SK-N-SH (cell line): ENCODE measurements at regions not wholly inside any gene's neighbourhood (a gene's known extent, or its start where the extent isn't known, plus 50 kb on each side); places are given as distances from the start of the nearest gene placed in this dataset.

Experiments
- CTCF ChIA-PET: fragments of 300-600, 350-600 bp; formaldehyde crosslinking; extraction: SDS; loops from one replicate; lab custom pipeline; 2021; lab: Yijun Ruan, JAX
- POLR2A ChIA-PET: fragments of 350-600 bp; sonication (Branson Sonifier 250); formaldehyde crosslinking; extraction: SDS; loops from one replicate; lab custom pipeline; 2020; ENCODE audit warnings: antibody characterized with exemption, inconsistent platforms; lab: Yijun Ruan, JAX
- DNase-seq: peaks from one replicate; pipeline ENCODE4 v3.0.0; 2012
- H2AFZ ChIP-seq: fragments of 200-600 bp; sonication (generic); 2 replicates; pipeline ENCODE4 v1.8.1; 2016; ENCODE audit warnings: antibody characterized with exemption, mild to moderate bottlenecking, low read depth
- H3F3A ChIP-seq: fragments of 200-600 bp; sonication (generic); replicated peaks from 2 replicates; pipeline ENCODE3; 2016; ENCODE audit warnings: antibody characterized with exemption, mild to moderate bottlenecking; ENCODE audit not compliant: insufficient read depth
- H3K27ac ChIP-seq, 2 experiments: fragments of 200-500 bp in 1 of 2; fragments of 200-600 bp in 1 of 2; sonication (Bioruptor generic) in 1 of 2; sonication (generic), shearing (Covaris generic) in 1 of 2; 2 replicates each; pipeline versions ENCODE4 v1.5.1 to v1.6.1; 2014 to 2016; ENCODE audit warnings: low read depth in 2 of 2, inconsistent platforms in 1 of 2, low read length in 1 of 2, mild to moderate bottlenecking in 1 of 2, mixed read lengths in 1 of 2
- H3K27me3 ChIP-seq: fragments of 200-600 bp; sonication (generic), shearing (Covaris generic); 2 replicates; pipeline ENCODE4 v1.6.1; 2016; ENCODE audit warnings: mixed run types; ENCODE audit not compliant: insufficient read depth
- H3K36me3 ChIP-seq, 2 experiments: fragments of 200-500 bp in 1 of 2; fragments of 200-600 bp in 1 of 2; sonication (Bioruptor generic) in 1 of 2; sonication (generic) in 1 of 2; replicated peaks in 1 of 2; 2 replicates each; pipeline versions ENCODE3 to v1.5.1; 2014 to 2016; ENCODE audit warnings: low read length in 1 of 2, mild to moderate bottlenecking in 1 of 2; ENCODE audit not compliant: insufficient read depth in 2 of 2, control insufficient read depth in 1 of 2
- H3K4me1 ChIP-seq, 2 experiments: fragments of 200-500 bp in 1 of 2; fragments of 200-600 bp in 1 of 2; sonication (Bioruptor generic) in 1 of 2; sonication (generic), shearing (Covaris generic) in 1 of 2; 2 replicates each; pipeline versions ENCODE4 v1.5.1 to v1.6.1; 2014 to 2016; ENCODE audit warnings: low read depth in 1 of 2, low read length in 1 of 2, mixed run types in 1 of 2; ENCODE audit not compliant: insufficient read depth in 2 of 2, control insufficient read depth in 1 of 2
- H3K4me2 ChIP-seq: fragments of 200-600 bp; sonication (generic), shearing (Covaris generic); 2 replicates; pipeline ENCODE4 v1.6.1; 2017; ENCODE audit warnings: mixed run types
- H3K4me3 ChIP-seq, 2 experiments: fragments of 200-500 bp in 1 of 2; fragments of 200-600 bp in 1 of 2; sonication (Bioruptor generic) in 1 of 2; sonication (generic), shearing (Covaris generic) in 1 of 2; 2 replicates each; pipeline versions ENCODE4 v1.5.1 to v1.8.1; 2014 to 2016; ENCODE audit warnings: low read depth in 2 of 2, inconsistent platforms in 1 of 2, low read length in 1 of 2, mild to moderate bottlenecking in 1 of 2, mixed read lengths in 1 of 2, moderate library complexity in 1 of 2
- H3K79me2 ChIP-seq: fragments of 200-600 bp; sonication (generic); 2 replicates; pipeline ENCODE4 v1.8.1; 2017; ENCODE audit warnings: mild to moderate bottlenecking; ENCODE audit not compliant: insufficient read depth
- H3K9ac ChIP-seq: fragments of 200-600 bp; sonication (generic); 2 replicates; pipeline ENCODE4 v1.6.1; 2017; ENCODE audit warnings: mixed run types
- H3K9me2 ChIP-seq: fragments of 200-600 bp; sonication (generic); 2 replicates; pipeline ENCODE4 v1.6.1; 2017; ENCODE audit warnings: mixed run types
- H3K9me3 ChIP-seq: fragments of 200-600 bp; sonication (generic); 2 replicates; pipeline ENCODE4 v1.6.1; 2017; ENCODE audit warnings: mixed run types, mild to moderate bottlenecking, moderate library complexity
- H4K20me1 ChIP-seq: fragments of 200-600 bp; sonication (generic); 2 replicates; pipeline ENCODE4 v1.6.1; 2017; ENCODE audit warnings: mild to moderate bottlenecking, mixed run types; ENCODE audit not compliant: insufficient read depth
- EP300 ChIP-seq, 2 experiments: IDR thresholded peaks; 2 replicates each; pipeline versions ENCODE4 v1.4.0 to v1.6.1; 2012; ENCODE audit warnings: borderline replicate concordance in 1 of 2, low read depth in 1 of 2, low read length in 1 of 2
- FOSL2 ChIP-seq: IDR thresholded peaks from 2 replicates; pipeline ENCODE4 v1.4.0; 2012; ENCODE audit warnings: low read depth, mild to moderate bottlenecking, moderate library complexity, borderline replicate concordance
- FOXJ3 ChIP-seq: sonication (generic); formaldehyde crosslinking; IDR thresholded peaks from 2 replicates; pipeline ENCODE4 v1.5.1; 2020; ENCODE audit warnings: mild to moderate bottlenecking, missing genetic modification reagents
- FOXM1 ChIP-seq: IDR thresholded peaks from 2 replicates; pipeline ENCODE4 v1.4.0; 2012; ENCODE audit warnings: low read depth, mild to moderate bottlenecking
- GABPA ChIP-seq: IDR thresholded peaks from 2 replicates; pipeline ENCODE4 v1.4.0; 2012; ENCODE audit warnings: low read depth, mild to moderate bottlenecking
- GATA2 ChIP-seq: sonication (generic); formaldehyde crosslinking; IDR thresholded peaks from 2 replicates; pipeline ENCODE4 v1.5.0; 2020; ENCODE audit warnings: mild to moderate bottlenecking, missing genetic modification reagents
- JUND ChIP-seq: IDR thresholded peaks from 2 replicates; pipeline ENCODE4 v1.4.0; 2012
- MXI1 ChIP-seq: IDR thresholded peaks from 2 replicates; pipeline ENCODE4 v1.6.1; 2012; ENCODE audit warnings: mild to moderate bottlenecking, low read depth, low read length, improper control_type of control experiment
- PBX3 ChIP-seq: IDR thresholded peaks from 2 replicates; pipeline ENCODE4; 2012
- POLR2AphosphoS5 ChIP-seq: IDR thresholded peaks from 2 replicates; pipeline ENCODE4 v1.6.1; 2012; ENCODE audit warnings: low read depth, low read length
- RAD21 ChIP-seq: IDR thresholded peaks from 2 replicates; pipeline ENCODE4 v1.6.1; 2012; ENCODE audit warnings: mild to moderate bottlenecking, low read length
- RCOR1 ChIP-seq: fragments of 150-350 bp; IDR thresholded peaks from 2 replicates; pipeline ENCODE4 v1.6.1; 2017; ENCODE audit warnings: antibody characterized with exemption, low read length
- RXRA ChIP-seq: IDR thresholded peaks from 2 replicates; pipeline ENCODE4 v1.4.0; 2012; ENCODE audit warnings: low read depth, mild to moderate bottlenecking, borderline replicate concordance
- SIN3A ChIP-seq: IDR thresholded peaks from 2 replicates; pipeline ENCODE4 v1.6.1; 2012; ENCODE audit warnings: low read depth, mild to moderate bottlenecking, low read length, moderate library complexity, borderline replicate concordance
- SMC3 ChIP-seq: IDR thresholded peaks from 2 replicates; pipeline ENCODE4 v1.6.1; 2012; ENCODE audit warnings: low read depth, low read length, improper control_type of control experiment
- TAF1 ChIP-seq: IDR thresholded peaks from 2 replicates; pipeline ENCODE4 v1.6.1; 2012; ENCODE audit warnings: low read depth, mild to moderate bottlenecking, low read length, moderate library complexity, borderline replicate concordance
- TEAD4 ChIP-seq: IDR thresholded peaks from 2 replicates; pipeline ENCODE4 v1.4.0; 2012; ENCODE audit warnings: mild to moderate bottlenecking, borderline replicate concordance; ENCODE audit not compliant: insufficient read depth
- USF1 ChIP-seq: IDR thresholded peaks from 2 replicates; pipeline ENCODE4 v1.4.0; 2012; ENCODE audit warnings: low read depth, borderline replicate concordance
- USF2 ChIP-seq: fragments of 150-350 bp; IDR thresholded peaks from 2 replicates; pipeline ENCODE4 v1.6.1; 2017; ENCODE audit warnings: antibody characterized with exemption, low read length, low read depth, borderline replicate concordance
- YY1 ChIP-seq: IDR thresholded peaks from 2 replicates; pipeline ENCODE4 v1.4.0; 2012; ENCODE audit warnings: low read depth, mild to moderate bottlenecking
- WGBS: methylation state at CpG from one replicate; pipeline ENCODE4 v1.1.6; 2017; ENCODE audit warnings: low lambda C conversion rate; 5-methylcytosine and 5-hydroxymethylcytosine counted together

- no peak for DNase-seq
- Histone ChIP-seq H3K9ac (no peak overlapping the region), H3K4me3 (no peak overlapping the region), H2AFZ (no peak overlapping the region), H4K20me1 (no peaks in the 10 kb centered on the region), H3K9me2 (no peaks in the 10 kb centered on the region), H3K79me2 (no peaks in the 10 kb centered on the region), H3K36me3 (no peaks in the 10 kb centered on the region), H3K4me1 (no peaks in the 10 kb centered on the region), H3F3A (no peaks in the 10 kb centered on the region), H3K9me3 (peaks cover 14% of the 10 kb centered on the region), H3K4me2 (no peak overlapping the region), H3K27ac (no peak overlapping the region), H3K27me3 (no peaks in the 10 kb centered on the region)
- ChIA-PET POLR2A (no interaction called here), CTCF (interaction anchor here (1.3 kb wide), 1 partner anchor 16 kb away, joined by 3 read pairs; no protein-coding TSS in a partner anchor)
- WGBS = 17% methylated on average over 2 of the region's 10 CpGs
- TF ChIP-seq FOXM1 (no peak), RAD21 (no peak), POLR2AphosphoS5 (no peak), RXRA (no peak), GABPA (no peak), FOSL2 (no peak), USF1 (no peak), SMC3 (no peak), RCOR1 (no peak), SIN3A (no peak), GATA2 (CRISPR knock-in tag) (no peak), PBX3 (no peak), JUND (no peak), EP300 (IDR thresholded peaks at IDR 0.05; ENCODE audit: borderline replicate concordance in 1 of 2, low read depth in 1 of 2, low read length in 1 of 2) (no peak), YY1 (no peak), TEAD4 (no peak), MXI1 (no peak), TAF1 (no peak), FOXJ3 (CRISPR knock-in tag) (no peak), USF2 (no peak)
Observed at GRCh38 chr1:186550832-186551231, 89.9 kb upstream of the PDC start.
